ENCODE measurements at regions not wholly inside any gene's neighbourhood (a gene's known extent, or its start where the extent isn't known, plus 50 kb on each side); places are given as distances from the start of the nearest gene placed in this dataset.

- no peak for TF ChIP-seq POLR2A (IDR thresholded peaks at IDR 0.05)
- no peak for TF ChIP-seq CTCF (IDR thresholded peaks at IDR 0.05)
These were observed 427.2 kb downstream of the RFPL4B start for GRCh38 chr6:112774319-112774718.
